Skeletal muscle tissue (tissue), 3 donors: ENCODE measurements at regions not wholly inside any gene's neighbourhood (a gene's known extent, or its start where the extent isn't known, plus 50 kb on each side); places are given as distances from the start of the nearest gene placed in this dataset.

Experiments used
- H3K27ac ChIP-seq: one replicate; pipeline ENCODE4 v1.7.0; 2013; ENCODE audit warnings: mild to moderate bottlenecking, low read depth, low read length, inconsistent platforms
- H3K27me3 ChIP-seq, 3 donors: one replicate each; pipeline ENCODE4 v1.7.0; 2013; ENCODE audit warnings: low read length in 3 of 3; ENCODE audit not compliant: control insufficient read depth in 3 of 3, insufficient read depth in 3 of 3
- H3K36me3 ChIP-seq, 3 donors: one replicate each; pipeline ENCODE4 v1.7.0; 2013; ENCODE audit warnings: low read length in 3 of 3; ENCODE audit not compliant: control insufficient read depth in 3 of 3, insufficient read depth in 3 of 3
- H3K4me1 ChIP-seq, 3 donors: one replicate each; pipeline ENCODE4 v1.7.0; 2013; ENCODE audit warnings: low read length in 3 of 3, mild to moderate bottlenecking in 3 of 3; ENCODE audit not compliant: control insufficient read depth in 3 of 3, insufficient read depth in 3 of 3
- H3K4me3 ChIP-seq, 3 donors: one replicate each; pipeline ENCODE4 v1.7.0; 2013; ENCODE audit warnings: low read length in 3 of 3
- H3K9ac ChIP-seq, 3 donors: one replicate each; pipeline ENCODE4 v1.7.0; 2013; ENCODE audit warnings: low read length in 3 of 3, mild to moderate bottlenecking in 3 of 3, moderate library complexity in 2 of 3, low read depth in 1 of 3
- H3K9me3 ChIP-seq, 3 donors: one replicate each; pipeline ENCODE4 v1.7.0; 2013; ENCODE audit warnings: low read length in 3 of 3; ENCODE audit not compliant: control insufficient read depth in 3 of 3
- donor health status: Osteomylitis.

DNA sequence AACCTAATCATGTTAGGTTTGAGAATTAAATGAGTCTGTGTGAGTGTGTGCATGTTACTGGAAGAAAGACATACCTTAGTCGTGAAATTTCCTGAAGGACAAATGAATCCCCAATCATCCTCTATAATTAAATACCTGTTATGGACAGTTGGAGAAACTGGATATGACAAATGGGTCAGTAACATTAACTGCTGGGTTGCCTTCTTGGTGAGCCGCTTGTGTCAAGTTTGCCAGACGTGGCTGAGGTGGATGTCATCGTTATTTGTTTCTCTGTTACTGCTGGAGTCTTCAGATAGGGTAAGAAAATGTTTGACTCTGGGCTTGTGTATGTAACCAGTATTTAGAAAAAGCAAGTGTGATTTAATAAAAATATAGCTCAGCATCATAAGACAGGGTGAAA lies 131.6 kb downstream of the CAND1 start:
- Histone ChIP-seq H3K27me3 (no peaks in the 10 kb centered on the region), H3K36me3 (no peaks in the 10 kb centered on the region), H3K4me3 (peak overlapping the region in 1 of 3 donors; percentile 13), H3K9me3 (no peaks in the 10 kb centered on the region), H3K9ac (no peak overlapping the region), H3K27ac (no peak overlapping the region), H3K4me1 (peaks cover 5 to 15% (median 6%) of the 10 kb centered on the region in 3 donors)

GRCh38 chr12:67410246-67410645 lies 141.1 kb downstream of the CAND1 start:
- no peaks in the 10 kb centered on the region for H3K27me3 ChIP-seq
- no peak overlapping the region for H3K4me3 ChIP-seq
- H3K4me1 ChIP-seq, result peaks cover 14 to 21% (median 19%) of the 10 kb centered on the region in 3 donors
- H3K9ac ChIP-seq, result no peak overlapping the region
- no peaks in the 10 kb centered on the region for H3K9me3 ChIP-seq
- H3K27ac ChIP-seq, result no peak overlapping the region
- H3K36me3 ChIP-seq, result no peaks in the 10 kb centered on the region

GRCh38 chr12:67410667-67411067 lies 141.5 kb downstream of the CAND1 start:
- Histone ChIP-seq H3K27me3 (no peaks in the 10 kb centered on the region), H3K9me3 (no peaks in the 10 kb centered on the region), H3K9ac (no peak overlapping the region), H3K4me1 (peaks cover 14 to 22% (median 21%) of the 10 kb centered on the region in 3 donors), H3K36me3 (no peaks in the 10 kb centered on the region), H3K27ac (no peak overlapping the region), H3K4me3 (no peak overlapping the region)

DNA sequence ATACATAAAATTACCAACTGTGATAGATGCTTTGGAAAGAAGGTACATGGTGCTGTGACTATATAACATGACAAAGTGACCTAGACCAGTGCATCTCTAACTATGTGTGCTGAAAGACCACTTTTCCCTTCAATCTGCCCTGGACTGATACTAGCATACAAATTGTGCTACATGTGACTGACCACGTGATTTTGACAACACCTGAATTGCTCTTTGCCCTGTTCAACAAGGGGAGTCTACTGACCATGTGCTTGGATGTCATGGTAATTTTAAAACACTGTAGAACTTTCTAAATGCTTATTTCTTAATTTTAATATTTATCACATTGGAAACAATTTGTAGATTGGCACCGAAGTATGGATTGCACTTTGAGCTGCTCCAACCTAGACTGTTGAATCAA lies 142.4 kb downstream of the CAND1 start:
- Histone ChIP-seq H3K36me3 (no peaks in the 10 kb centered on the region), H3K9me3 (no peaks in the 10 kb centered on the region), H3K4me3 (no peak overlapping the region), H3K27ac (no peak overlapping the region), H3K9ac (no peak overlapping the region), H3K27me3 (no peaks in the 10 kb centered on the region), H3K4me1 (peaks cover 14 to 24% (median 22%) of the 10 kb centered on the region in 3 donors)

DNA sequence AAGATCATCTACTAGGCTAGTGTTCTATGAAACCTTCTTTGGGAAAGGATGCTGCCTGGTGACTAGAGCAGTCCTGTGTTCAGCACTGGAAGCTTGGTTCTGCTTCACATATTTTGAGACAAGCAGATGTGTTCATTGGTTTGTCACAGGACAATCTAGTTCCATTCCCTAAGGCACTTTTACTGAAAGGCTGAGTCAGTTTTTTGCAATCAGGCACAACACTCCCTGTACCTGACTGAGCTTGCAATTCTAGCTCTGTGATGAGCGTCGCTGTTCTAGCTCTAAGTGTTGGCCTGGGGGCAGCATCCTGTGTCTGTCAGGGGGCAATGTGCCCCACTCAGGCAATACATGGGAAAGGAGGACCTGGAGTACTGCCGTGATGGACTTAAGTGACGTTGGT lies 144.4 kb downstream of the CAND1 start:
- Histone ChIP-seq H3K27me3 (no peaks in the 10 kb centered on the region), H3K4me3 (peak overlapping the region in 2 of 3 donors; percentile 22 to 53), H3K9me3 (no peaks in the 10 kb centered on the region), H3K36me3 (peaks cover 0 to 3% (median 0%) of the 10 kb centered on the region in 3 donors), H3K4me1 (peaks cover 14 to 24% (median 22%) of the 10 kb centered on the region in 3 donors), H3K27ac (peak overlapping the region; percentile 53), H3K9ac (peak overlapping the region in 2 of 3 donors; percentile 46 to 52)

- Histone ChIP-seq H3K4me3 (peak overlapping the region in 2 of 3 donors; percentile 22 to 53), H3K9ac (peak overlapping the region in 2 of 3 donors; percentile 46 to 52), H3K36me3 (peaks cover 0 to 3% (median 0%) of the 10 kb centered on the region in 3 donors), H3K9me3 (no peaks in the 10 kb centered on the region), H3K27me3 (no peaks in the 10 kb centered on the region), H3K4me1 (peaks cover 14 to 24% (median 22%) of the 10 kb centered on the region in 3 donors), H3K27ac (peak overlapping the region; percentile 53)
Measured at GRCh38 chr12:67414011-67414715, 145.0 kb downstream of the CAND1 start.

GRCh38 chr12:67415473-67415872 lies 146.3 kb downstream of the CAND1 start:
- Histone ChIP-seq H3K4me1 (peaks cover 14 to 24% (median 22%) of the 10 kb centered on the region in 3 donors), H3K4me3 (no peak overlapping the region), H3K9me3 (no peaks in the 10 kb centered on the region), H3K27ac (no peak overlapping the region), H3K9ac (no peak overlapping the region), H3K36me3 (peaks cover 0 to 3% (median 0%) of the 10 kb centered on the region in 3 donors), H3K27me3 (no peaks in the 10 kb centered on the region)

GRCh38 chr12:67419810-67420209 lies 150.7 kb downstream of the CAND1 start:
- H3K4me1 ChIP-seq, result peaks cover 1 to 10% (median 5%) of the 10 kb centered on the region in 3 donors
- H3K4me3 ChIP-seq, result no peak overlapping the region
- no peak overlapping the region for H3K9ac ChIP-seq
- H3K27ac ChIP-seq, result no peak overlapping the region
- no peaks in the 10 kb centered on the region for H3K9me3 ChIP-seq
- peaks cover 2 to 3% (median 3%) of the 10 kb centered on the region in 3 donors for H3K36me3 ChIP-seq
- H3K27me3 ChIP-seq, result no peaks in the 10 kb centered on the region

GRCh38 chr12:67420506-67420905 lies 151.3 kb downstream of the CAND1 start:
- no peak overlapping the region for H3K4me3 ChIP-seq
- H3K36me3 ChIP-seq, result peaks cover 2 to 3% (median 3%) of the 10 kb centered on the region in 3 donors
- no peaks in the 10 kb centered on the region for H3K9me3 ChIP-seq
- no peak overlapping the region for H3K9ac ChIP-seq
- H3K4me1 ChIP-seq, result peaks cover 0 to 3% (median 0%) of the 10 kb centered on the region in 3 donors
- no peaks in the 10 kb centered on the region for H3K27me3 ChIP-seq
- no peak overlapping the region for H3K27ac ChIP-seq

GRCh38 chr12:67422081-67422480 lies 152.9 kb downstream of the CAND1 start:
- H3K27me3 ChIP-seq, result no peaks in the 10 kb centered on the region
- peaks cover 2 to 3% (median 3%) of the 10 kb centered on the region in 3 donors for H3K36me3 ChIP-seq
- H3K9me3 ChIP-seq, result no peaks in the 10 kb centered on the region
- no peak overlapping the region for H3K9ac ChIP-seq
- no peak overlapping the region for H3K27ac ChIP-seq
- H3K4me3 ChIP-seq, result no peak overlapping the region
- H3K4me1 ChIP-seq, result peaks cover 0 to 6% (median 4%) of the 10 kb centered on the region in 3 donors
